B cell (primary cell): ENCODE measurements at regions not wholly inside any gene's neighbourhood (a gene's known extent, or its start where the extent isn't known, plus 50 kb on each side); places are given as distances from the start of the nearest gene placed in this dataset.
A peak's percentile ranks its signal among the peaks of the same experiment; 100 is the strongest.

Source experiments
- ATAC-seq: fragments of 200-7000 bp; cut with Tn5 transposase; one replicate; pipeline ENCODE4 v1.10.0; 2021; ENCODE audit warnings: low read depth, mild to moderate bottlenecking, moderate number of reproducible peaks, moderate library complexity
- CTCF ChIA-PET: fragments of 350-600 bp; sonication (Branson Sonifier 250); formaldehyde crosslinking; loops from one replicate; lab custom pipeline; 2021; ENCODE audit warnings: antibody characterized with exemption, inconsistent platforms; lab: Charles Lee
- POLR2A ChIA-PET: fragments of 350-600 bp; sonication (Branson Sonifier 250); formaldehyde crosslinking; loops from one replicate; lab custom pipeline; 2021; ENCODE audit warnings: antibody characterized with exemption; lab: Charles Lee
- DNase-seq: peaks from one replicate; pipeline ENCODE4 v3.0.0; 2013
- H2AFZ ChIP-seq: 2 replicates; pipeline ENCODE4 v1.6.1; 2012; ENCODE audit warnings: mild to moderate bottlenecking, low read depth, low read length; ENCODE audit not compliant: insufficient read depth, poor library complexity, severe bottlenecking
- H3K27ac ChIP-seq, 2 donors: 1 replicate in 1 of 2; 2 replicates in 1 of 2; pipeline ENCODE4 v1.5.1; 2012 to 2013; ENCODE audit warnings: low read length in 2 of 2, mild to moderate bottlenecking in 2 of 2, moderate library complexity in 1 of 2
- H3K27me3 ChIP-seq, 4 experiments: fragments of 200-600 bp in 1 of 4; sonication (generic) in 1 of 4; replicated peaks in 1 of 4; 1 replicate in 2 of 4; 2 replicates in 2 of 4; pipeline versions ENCODE4 v1.6.1 to v1.7.0; 2013 to 2016; ENCODE audit warnings: low read length in 3 of 4, mild to moderate bottlenecking in 2 of 4, mixed read lengths in 1 of 4, moderate library complexity in 1 of 4; ENCODE audit not compliant: insufficient read depth in 4 of 4, control insufficient read depth in 3 of 4; ENCODE audit errors: control extremely low read depth in 1 of 4
- H3K36me3 ChIP-seq, 2 experiments: replicated peaks in 1 of 2; 1 replicate in 1 of 2; 2 replicates in 1 of 2; pipeline versions ENCODE4 v1.6.1 to v1.7.1; 2013; ENCODE audit warnings: low read length in 1 of 2; ENCODE audit not compliant: insufficient read depth in 2 of 2, control insufficient read depth in 1 of 2; ENCODE audit errors: control extremely low read depth in 1 of 2, extremely low read depth in 1 of 2
- H3K4me1 ChIP-seq, 2 donors: fragments of 200-600 bp in 1 of 2; sonication (generic) in 1 of 2; 1 replicate in 1 of 2; 2 replicates in 1 of 2; pipeline versions ENCODE4 v1.5.1 to v1.6.1; 2013 to 2017; ENCODE audit warnings: low read length in 2 of 2; ENCODE audit not compliant: control insufficient read depth in 2 of 2, insufficient read depth in 2 of 2
- H3K4me2 ChIP-seq: replicated peaks from 2 replicates; pipeline ENCODE3; 2012; ENCODE audit warnings: mild to moderate bottlenecking, low read depth, low read length; ENCODE audit not compliant: poor library complexity, severe bottlenecking
- H3K4me3 ChIP-seq, 5 experiments: fragments of 200-600 bp in 1 of 5; sonication (generic) in 1 of 5; 1 replicate in 3 of 5; 2 replicates in 2 of 5; pipeline versions ENCODE4 v1.5.1 to v1.7.0; 2011 to 2016; ENCODE audit warnings: low read length in 4 of 5, mild to moderate bottlenecking in 4 of 5, low read depth in 2 of 5, control low read depth in 1 of 5, moderate library complexity in 1 of 5; ENCODE audit not compliant: insufficient read depth in 1 of 5; ENCODE audit errors: control extremely low read depth in 1 of 5, extremely low read depth in 1 of 5
- H3K79me2 ChIP-seq: fragments of 200-600 bp; sonication (generic); one replicate; pipeline ENCODE4 v1.6.0; 2016; ENCODE audit warnings: low read length; ENCODE audit not compliant: control insufficient read depth, insufficient read depth
- H3K9ac ChIP-seq: fragments of 200-600 bp; sonication (generic); 2 replicates; pipeline ENCODE4 v1.6.1; 2017; ENCODE audit warnings: mild to moderate bottlenecking, low read length, moderate library complexity
- H3K9me3 ChIP-seq, 3 donors: one replicate each; pipeline versions ENCODE4 v1.6.1 to v1.7.1; 2013; ENCODE audit warnings: low read length in 2 of 3; ENCODE audit not compliant: control insufficient read depth in 2 of 3, insufficient read depth in 1 of 3; ENCODE audit errors: control extremely low read depth in 1 of 3
- H4K20me1 ChIP-seq: 2 replicates; pipeline ENCODE4 v1.6.0; 2012; ENCODE audit warnings: mild to moderate bottlenecking, low read length; ENCODE audit not compliant: insufficient read depth, control insufficient read depth, poor library complexity, severe bottlenecking
- H3K27ac Mint-ChIP-seq: one replicate; pipeline ENCODE4 v1.8.0; 2021; ENCODE audit warnings: mixed read lengths
- H3K27me3 Mint-ChIP-seq: one replicate; pipeline ENCODE4 v1.8.0; 2021; ENCODE audit warnings: mixed read lengths
- H3K4me1 Mint-ChIP-seq: one replicate; pipeline ENCODE4 v1.8.0; 2021; ENCODE audit warnings: mixed read lengths
- H3K4me3 Mint-ChIP-seq: one replicate; pipeline ENCODE4 v1.8.0; 2021; ENCODE audit warnings: mixed read lengths
- H3K9me3 Mint-ChIP-seq: one replicate; pipeline ENCODE4 v1.8.0; 2022; ENCODE audit warnings: mixed read lengths; ENCODE audit not compliant: insufficient read depth
- EZH2 ChIP-seq: IDR thresholded peaks from 2 replicates; pipeline ENCODE4 v1.6.1; 2012; ENCODE audit warnings: borderline replicate concordance, low read depth, mild to moderate bottlenecking, moderate library complexity, low read length; ENCODE audit not compliant: insufficient read depth, poor library complexity, severe bottlenecking
- WGBS: methylation state at CpG from one replicate; pipeline ENCODE4 v1.1.5; 2013; ENCODE audit warnings: missing lambda C conversion rate; ENCODE audit not compliant: insufficient coverage; 5-methylcytosine and 5-hydroxymethylcytosine counted together
- intact Hi-C: fragments of 100-400 bp; cut with micrococcal nuclease; formaldehyde crosslinking; loops from one replicate; pipeline ENCODE4 v1.10.0; 2022
- TF ChIP-seq, protein P1 (sequence below): fragments of 200-600 bp; IDR thresholded peaks from one replicate; pipeline ENCODE4 v1.8.0; 2022; ENCODE audit warnings: antibody characterized with exemption, mild to moderate bottlenecking

DNA sequence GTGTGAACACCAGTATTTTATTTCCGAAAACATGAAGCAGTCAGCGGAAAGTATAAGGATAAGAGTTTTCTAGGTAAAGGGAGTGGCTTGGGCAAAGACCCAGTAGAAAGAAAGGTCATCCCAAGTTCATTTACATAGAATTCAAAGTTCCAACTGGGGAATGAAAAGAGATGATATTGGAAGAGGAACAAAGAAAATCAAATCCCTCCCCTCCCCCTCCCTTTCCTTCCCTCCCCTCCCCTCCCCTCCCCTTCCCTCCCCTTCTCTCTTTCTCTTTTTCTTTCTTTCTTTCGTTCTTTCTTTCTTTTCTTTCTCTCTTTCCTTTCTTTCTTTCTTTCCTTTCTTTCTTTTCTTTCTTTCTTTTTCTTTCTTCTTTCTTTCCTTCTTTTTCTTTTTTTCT, 675.7 kb upstream of the NRXN1 start:
- H3K27ac Mint-ChIP-seq = no peak overlapping the region
- Histone ChIP-seq H4K20me1 (no peaks in the 10 kb centered on the region), H3K9me3 (no peaks in the 10 kb centered on the region), H3K4me1 (no peaks in the 10 kb centered on the region), H3K36me3 (no peaks in the 10 kb centered on the region), H3K27ac (no peak overlapping the region), H3K79me2 (no peaks in the 10 kb centered on the region), H3K27me3 (no peaks in the 10 kb centered on the region), H3K4me2 (no peak overlapping the region), H3K9ac (no peak overlapping the region), H3K4me3 (no peak overlapping the region), H2AFZ (no peak overlapping the region)
- whole genome bisulfite sequencing = 67% methylated on average over 1 of the region's 3 CpGs
- TF ChIP-seq, protein P1, sequence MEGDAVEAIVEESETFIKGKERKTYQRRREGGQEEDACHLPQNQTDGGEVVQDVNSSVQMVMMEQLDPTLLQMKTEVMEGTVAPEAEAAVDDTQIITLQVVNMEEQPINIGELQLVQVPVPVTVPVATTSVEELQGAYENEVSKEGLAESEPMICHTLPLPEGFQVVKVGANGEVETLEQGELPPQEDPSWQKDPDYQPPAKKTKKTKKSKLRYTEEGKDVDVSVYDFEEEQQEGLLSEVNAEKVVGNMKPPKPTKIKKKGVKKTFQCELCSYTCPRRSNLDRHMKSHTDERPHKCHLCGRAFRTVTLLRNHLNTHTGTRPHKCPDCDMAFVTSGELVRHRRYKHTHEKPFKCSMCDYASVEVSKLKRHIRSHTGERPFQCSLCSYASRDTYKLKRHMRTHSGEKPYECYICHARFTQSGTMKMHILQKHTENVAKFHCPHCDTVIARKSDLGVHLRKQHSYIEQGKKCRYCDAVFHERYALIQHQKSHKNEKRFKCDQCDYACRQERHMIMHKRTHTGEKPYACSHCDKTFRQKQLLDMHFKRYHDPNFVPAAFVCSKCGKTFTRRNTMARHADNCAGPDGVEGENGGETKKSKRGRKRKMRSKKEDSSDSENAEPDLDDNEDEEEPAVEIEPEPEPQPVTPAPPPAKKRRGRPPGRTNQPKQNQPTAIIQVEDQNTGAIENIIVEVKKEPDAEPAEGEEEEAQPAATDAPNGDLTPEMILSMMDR = peak; percentile 21
- TF ChIP-seq EZH2 = no peak
- H3K4me1 Mint-ChIP-seq = no peaks in the 10 kb centered on the region
- intact Hi-C loops = no loop called here
- H3K4me3 Mint-ChIP-seq = no peak overlapping the region
- CTCF ChIA-PET = no interaction called here
- no peak for DNase-seq
- POLR2A ChIA-PET = no interaction called here
- H3K27me3 Mint-ChIP-seq = no peaks in the 10 kb centered on the region
- H3K9me3 Mint-ChIP-seq = peaks cover 2% of the 10 kb centered on the region
- no peak for ATAC-seq

DNA sequence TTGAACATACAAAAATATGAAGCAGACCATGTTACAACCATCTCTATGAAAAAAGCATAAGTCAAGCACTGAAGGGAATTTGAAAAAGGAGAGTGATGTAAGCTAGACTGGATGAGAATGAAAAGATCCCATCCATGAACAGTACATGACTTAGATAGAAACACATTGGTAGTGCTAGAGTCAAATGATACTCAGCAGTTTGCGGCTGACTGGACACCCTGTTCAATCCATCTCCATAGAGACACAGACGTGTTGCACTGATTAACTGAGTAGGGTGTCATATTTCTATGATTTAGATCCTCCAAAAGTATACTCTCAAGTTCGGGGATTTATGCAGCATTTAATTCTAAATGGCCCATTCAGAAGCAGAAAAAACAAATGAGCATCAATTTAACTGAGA, 674.3 kb upstream of the NRXN1 start:
- CTCF ChIA-PET = no interaction called here

More for the DNA sequence above, 674.3 kb upstream of the NRXN1 start:
- H3K4me1 ChIP-seq = no peaks in the 10 kb centered on the region
- no peak overlapping the region for H3K4me2 ChIP-seq
- Mint-ChIP-seq H3K4me3 (no peak overlapping the region), H3K27ac (no peak overlapping the region), H3K4me1 (no peaks in the 10 kb centered on the region), H3K27me3 (no peaks in the 10 kb centered on the region), H3K9me3 (no peaks in the 10 kb centered on the region)
- H3K79me2 ChIP-seq = no peaks in the 10 kb centered on the region
- H4K20me1 ChIP-seq = no peaks in the 10 kb centered on the region
- DNase-seq (no peak), ATAC-seq (no peak)
- no peaks in the 10 kb centered on the region for H3K36me3 ChIP-seq
- H3K27ac ChIP-seq = no peak overlapping the region
- no peak overlapping the region for H3K4me3 ChIP-seq
- WGBS = no CpG with 5 or more reads among the region's 3 CpGs
- intact Hi-C loops = no loop called here
- H3K9me3 ChIP-seq = no peaks in the 10 kb centered on the region
- POLR2A ChIA-PET = no interaction called here
- no peaks in the 10 kb centered on the region for H3K27me3 ChIP-seq
- H2AFZ ChIP-seq = no peak overlapping the region
- no peak for TF ChIP-seq EZH2
- TF ChIP-seq, protein P1 = no peak
- no peak overlapping the region for H3K9ac ChIP-seq
